ENCODE measurements at regions not wholly inside any gene's neighbourhood (a gene's known extent, or its start where the extent isn't known, plus 50 kb on each side); places are given as distances from the start of the nearest gene placed in this dataset.
"Not testable (repeated sequence)": the region's sequence is repeated elsewhere in the genome, so short reads cannot be mapped to it uniquely, and the experiment has no call there.

DNA sequence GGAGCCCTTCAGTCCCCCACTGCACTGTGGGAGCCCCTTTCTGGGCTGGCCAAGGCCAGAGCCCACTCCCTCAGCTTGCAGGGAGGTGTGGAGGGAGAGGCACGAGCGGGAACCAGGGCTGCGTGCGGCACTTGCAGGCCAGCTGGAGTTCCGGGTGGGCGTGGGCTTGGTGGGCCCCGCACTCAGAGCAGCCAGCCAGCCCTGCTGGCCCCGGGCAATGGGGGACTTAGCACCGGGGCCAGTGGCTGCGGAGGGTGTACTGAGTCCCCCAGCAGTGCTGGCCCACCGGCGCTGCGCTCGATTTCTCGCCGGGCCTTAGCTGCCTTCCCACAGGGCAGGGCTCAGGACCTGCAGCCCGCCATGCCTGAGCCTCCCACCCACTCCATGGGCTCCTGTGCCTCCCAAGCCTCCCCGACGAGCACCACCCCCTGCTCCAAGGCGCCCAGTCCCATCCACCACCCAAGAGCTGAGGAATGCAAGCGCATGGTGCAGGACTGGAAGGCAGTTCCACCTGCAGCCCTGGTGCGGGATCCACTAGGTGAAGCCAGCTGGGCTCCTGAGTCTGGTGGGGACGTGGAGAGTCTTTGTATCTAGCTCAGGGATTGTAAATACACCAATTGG is 776.2 kb downstream of the KCTD8 start:
- not testable (repeated sequence) for H3K36me3 ChIP-seq (ENCODE audit: control insufficient read depth, insufficient read depth, low read length); DNase-seq; H3K27me3 ChIP-seq (ENCODE audit: control insufficient read depth, insufficient read depth, low read length); H3K4me1 ChIP-seq (ENCODE audit: control insufficient read depth, insufficient read depth, low read length); H3K27ac ChIP-seq (ENCODE audit: low read length); H3K4me3 ChIP-seq (ENCODE audit: low read length)
- peaks cover 11% of the 10 kb centered on the region for H3K9me3 ChIP-seq (replicated peaks; ENCODE audit: control insufficient read depth, low read depth, low read length)
- WGBS (ENCODE audit: insufficient coverage): 92% methylated on average over 9 of the region's 23 CpGs

DNA sequence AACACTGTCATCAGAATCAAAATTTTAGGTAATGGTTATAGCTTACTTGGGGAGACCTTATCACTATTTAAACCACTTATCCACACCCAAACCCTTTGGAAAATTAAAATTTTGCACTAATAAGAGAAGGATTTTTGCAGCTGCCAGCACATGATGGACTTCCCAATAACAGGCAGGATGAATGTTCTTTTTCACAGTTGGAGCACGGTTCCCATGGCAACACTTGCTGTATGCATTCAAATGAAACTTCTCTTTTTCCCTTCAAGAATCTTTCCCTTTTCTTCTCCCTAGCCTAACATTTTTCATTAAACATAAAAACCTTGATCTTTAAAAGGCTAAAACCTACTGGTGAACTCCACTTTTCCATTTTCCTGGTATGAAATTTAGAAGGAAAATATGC is 768.2 kb downstream of the KCTD8 start:
- H3K27ac ChIP-seq (ENCODE audit: low read length): no peak overlapping the region
- peak; percentile 1 for DNase-seq
- no peaks in the 10 kb centered on the region for H3K9me3 ChIP-seq (replicated peaks; ENCODE audit: control insufficient read depth, low read depth, low read length)
- no peaks in the 10 kb centered on the region for H3K27me3 ChIP-seq (ENCODE audit: control insufficient read depth, insufficient read depth, low read length)
- no peak overlapping the region for H3K4me3 ChIP-seq (ENCODE audit: low read length)
- no peaks in the 10 kb centered on the region for H3K4me1 ChIP-seq (ENCODE audit: control insufficient read depth, insufficient read depth, low read length)
- WGBS (ENCODE audit: insufficient coverage): 100% methylated on average over 1 of the region's 1 CpG
- no peaks in the 10 kb centered on the region for H3K36me3 ChIP-seq (ENCODE audit: control insufficient read depth, insufficient read depth, low read length)

DNA sequence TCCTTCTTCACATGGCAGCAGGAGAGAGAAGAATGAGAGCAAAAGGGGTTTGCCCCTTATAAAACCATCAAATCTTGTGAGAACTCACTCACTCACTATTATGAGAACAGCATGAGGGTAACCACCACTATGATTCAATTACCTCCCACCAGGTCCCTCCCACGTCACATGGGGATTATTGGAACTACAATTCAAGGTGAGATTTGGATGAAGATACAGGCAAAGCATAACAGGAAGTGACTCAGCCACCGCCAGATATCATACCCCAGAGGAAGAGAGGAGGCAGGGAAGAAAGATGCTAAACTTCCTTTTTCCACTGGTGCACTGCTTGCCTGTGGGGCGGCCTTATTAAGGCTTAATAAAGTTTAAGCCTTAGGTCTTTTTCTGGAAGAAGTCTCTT is 766.1 kb downstream of the KCTD8 start:
- H3K4me3 ChIP-seq (ENCODE audit: low read length): no peak overlapping the region
- H3K4me1 ChIP-seq (ENCODE audit: control insufficient read depth, insufficient read depth, low read length): no peaks in the 10 kb centered on the region
- H3K27ac ChIP-seq (ENCODE audit: low read length): no peak overlapping the region
- DNase-seq: no peak
- no peaks in the 10 kb centered on the region for H3K36me3 ChIP-seq (ENCODE audit: control insufficient read depth, insufficient read depth, low read length)
- no peaks in the 10 kb centered on the region for H3K9me3 ChIP-seq (replicated peaks; ENCODE audit: control insufficient read depth, low read depth, low read length)
- no peaks in the 10 kb centered on the region for H3K27me3 ChIP-seq (ENCODE audit: control insufficient read depth, insufficient read depth, low read length)
- WGBS (ENCODE audit: insufficient coverage): no CpG with 5 or more reads among the region's 3 CpGs

DNA sequence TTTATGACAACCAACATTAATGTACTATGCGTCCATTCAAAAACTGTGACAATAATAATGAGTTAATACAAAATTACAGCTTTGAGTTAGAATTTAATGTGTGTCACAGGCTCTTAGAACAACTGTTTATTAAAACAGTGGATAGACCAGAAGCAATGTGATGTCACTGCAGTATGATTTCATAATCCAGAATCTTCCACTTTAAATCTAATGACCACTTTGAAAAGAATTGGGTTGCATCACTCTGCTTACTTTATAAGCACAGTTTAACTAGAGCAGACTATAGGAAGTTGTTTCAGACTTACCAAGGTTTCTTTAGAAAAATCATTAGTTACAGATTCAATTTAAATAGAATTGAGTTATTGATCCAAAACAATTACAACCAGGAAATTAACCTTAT is 758.5 kb downstream of the KCTD8 start:
- H3K4me1 ChIP-seq (ENCODE audit: control insufficient read depth, insufficient read depth, low read length): no peaks in the 10 kb centered on the region
- H3K9me3 ChIP-seq (replicated peaks; ENCODE audit: control insufficient read depth, low read depth, low read length): no peaks in the 10 kb centered on the region
- no peak for DNase-seq
- no peak overlapping the region for H3K27ac ChIP-seq (ENCODE audit: low read length)
- no peak overlapping the region for H3K4me3 ChIP-seq (ENCODE audit: low read length)
- H3K36me3 ChIP-seq (ENCODE audit: control insufficient read depth, insufficient read depth, low read length): no peaks in the 10 kb centered on the region
- WGBS (ENCODE audit: insufficient coverage): no CpG with 5 or more reads among the region's 1 CpG
- no peaks in the 10 kb centered on the region for H3K27me3 ChIP-seq (ENCODE audit: control insufficient read depth, insufficient read depth, low read length)

DNA sequence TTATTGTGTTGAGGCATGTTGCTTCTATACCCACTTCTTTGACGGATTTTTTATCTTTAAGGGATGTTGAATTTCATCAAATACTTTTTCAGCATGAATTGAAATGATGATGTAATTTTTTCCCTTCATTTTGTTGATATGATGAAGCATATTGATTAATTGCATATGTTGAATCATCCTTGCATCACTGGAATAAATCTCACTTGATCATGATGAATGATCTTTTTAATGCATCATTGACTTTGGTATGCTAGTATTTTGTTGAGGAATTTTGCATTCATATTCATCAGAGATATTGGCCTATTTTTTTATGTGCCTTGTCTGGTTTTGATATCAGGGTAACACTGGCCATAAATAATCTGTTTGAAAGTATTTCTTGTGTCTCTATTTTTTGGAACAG is 754.7 kb downstream of the KCTD8 start:
- Histone ChIP-seq H3K9me3 (replicated peaks; ENCODE audit: control insufficient read depth, low read depth, low read length) (peaks cover 3% of the 10 kb centered on the region), H3K27me3 (ENCODE audit: control insufficient read depth, insufficient read depth, low read length) (no peaks in the 10 kb centered on the region), H3K27ac (ENCODE audit: low read length) (no peak overlapping the region), H3K36me3 (ENCODE audit: control insufficient read depth, insufficient read depth, low read length) (no peaks in the 10 kb centered on the region), H3K4me1 (ENCODE audit: control insufficient read depth, insufficient read depth, low read length) (no peaks in the 10 kb centered on the region), H3K4me3 (ENCODE audit: low read length) (no peak overlapping the region)
- no CpG with 5 or more reads among the region's 1 CpG for WGBS (ENCODE audit: insufficient coverage)
- DNase-seq: no peak

DNA sequence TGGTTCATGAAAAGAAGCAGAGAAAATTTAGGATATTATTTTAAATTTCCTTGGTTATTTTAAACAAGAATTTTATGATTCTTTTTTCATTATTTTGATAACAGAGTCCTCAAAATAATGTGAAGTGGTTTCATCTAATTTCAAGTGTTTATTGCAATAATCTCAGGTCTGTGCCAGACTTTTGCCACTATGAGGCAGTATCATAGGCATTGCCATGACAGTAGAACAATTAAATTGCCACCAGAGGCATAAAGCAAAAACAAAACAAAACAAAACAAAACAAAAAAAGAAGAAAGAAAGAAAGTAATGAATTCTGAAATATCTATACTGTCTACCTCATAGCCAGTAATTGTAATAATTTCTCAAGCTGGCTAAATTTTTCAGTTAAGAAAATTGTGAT is 739.2 kb downstream of the KCTD8 start:
- DNase-seq: no peak

DNA sequence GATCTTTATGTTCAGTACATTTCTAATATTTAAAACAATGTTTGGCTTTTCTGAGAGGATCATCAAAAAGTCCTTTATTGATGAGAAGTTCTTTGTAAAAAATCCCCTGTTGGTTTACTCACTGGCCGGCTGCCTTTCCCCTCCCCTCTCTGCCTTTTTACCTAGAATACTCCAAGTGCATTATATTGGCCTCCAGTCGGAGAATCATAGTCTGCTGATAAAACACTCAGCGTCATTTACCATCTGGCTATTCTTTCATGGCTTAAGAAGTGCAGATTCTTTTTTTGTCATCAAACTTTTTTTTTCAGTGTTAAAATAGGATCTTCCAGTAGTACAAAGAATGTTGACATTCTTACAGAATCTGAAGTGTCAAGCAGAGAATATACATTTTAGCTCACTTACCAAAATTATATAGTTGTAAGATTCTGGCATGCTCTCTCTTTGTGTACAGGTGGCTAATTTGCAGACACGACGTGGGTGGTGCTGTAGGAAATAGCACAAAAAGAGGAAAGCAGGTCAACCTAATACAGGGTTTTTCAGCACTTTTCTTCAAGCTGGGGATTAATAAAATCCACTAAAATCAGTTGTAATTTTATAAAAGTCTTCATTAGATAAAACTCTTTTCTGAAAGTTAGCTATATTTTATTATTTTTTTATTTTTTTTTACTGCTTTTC is 731.8 kb downstream of the KCTD8 start:
- Histone ChIP-seq H3K9me3 (replicated peaks; ENCODE audit: control insufficient read depth, low read depth, low read length) (no peaks in the 10 kb centered on the region), H3K4me1 (ENCODE audit: control insufficient read depth, insufficient read depth, low read length) (no peaks in the 10 kb centered on the region)

More for the DNA sequence above, 739.2 kb downstream of the KCTD8 start:
- H3K4me3 ChIP-seq (ENCODE audit: low read length): no peak overlapping the region
- H3K27me3 ChIP-seq (ENCODE audit: control insufficient read depth, insufficient read depth, low read length): no peaks in the 10 kb centered on the region
- no peaks in the 10 kb centered on the region for H3K4me1 ChIP-seq (ENCODE audit: control insufficient read depth, insufficient read depth, low read length)
- H3K9me3 ChIP-seq (replicated peaks; ENCODE audit: control insufficient read depth, low read depth, low read length): peaks cover 3% of the 10 kb centered on the region
- H3K36me3 ChIP-seq (ENCODE audit: control insufficient read depth, insufficient read depth, low read length): no peaks in the 10 kb centered on the region
- H3K27ac ChIP-seq (ENCODE audit: low read length): no peak overlapping the region

DNA sequence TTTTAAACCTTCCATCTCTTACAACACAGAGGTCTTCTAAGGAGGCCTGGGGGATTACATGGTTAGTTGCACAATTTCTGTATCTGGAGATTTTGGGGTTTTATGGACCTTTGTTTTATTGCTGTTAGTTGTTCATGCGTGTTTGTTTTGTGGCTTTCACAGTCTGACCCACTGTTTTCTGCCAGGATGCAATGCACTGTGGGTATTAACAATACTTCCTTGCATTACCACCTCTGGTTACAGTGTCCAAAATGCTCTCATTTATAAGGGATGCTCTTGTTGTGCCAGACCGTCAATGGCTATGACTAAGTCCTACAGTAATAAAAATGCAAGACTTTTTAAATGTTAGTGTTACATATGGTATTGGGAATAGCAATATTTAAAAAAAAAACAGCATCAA is 730.2 kb downstream of the KCTD8 start:
- no peaks in the 10 kb centered on the region for H3K4me1 ChIP-seq (ENCODE audit: control insufficient read depth, insufficient read depth, low read length)
- no peaks in the 10 kb centered on the region for H3K9me3 ChIP-seq (replicated peaks; ENCODE audit: control insufficient read depth, low read depth, low read length)
- DNase-seq: no peak
- H3K27ac ChIP-seq (ENCODE audit: low read length): no peak overlapping the region
- no CpG with 5 or more reads among the region's 2 CpGs for WGBS (ENCODE audit: insufficient coverage)
- no peak overlapping the region for H3K4me3 ChIP-seq (ENCODE audit: low read length)
- no peaks in the 10 kb centered on the region for H3K36me3 ChIP-seq (ENCODE audit: control insufficient read depth, insufficient read depth, low read length)
- no peaks in the 10 kb centered on the region for H3K27me3 ChIP-seq (ENCODE audit: control insufficient read depth, insufficient read depth, low read length)

More for the DNA sequence above, 731.8 kb downstream of the KCTD8 start:
- peak; percentile 13 for DNase-seq
- Histone ChIP-seq H3K4me3 (ENCODE audit: low read length) (no peak overlapping the region), H3K36me3 (ENCODE audit: control insufficient read depth, insufficient read depth, low read length) (no peaks in the 10 kb centered on the region), H3K27ac (ENCODE audit: low read length) (no peak overlapping the region), H3K27me3 (ENCODE audit: control insufficient read depth, insufficient read depth, low read length) (no peaks in the 10 kb centered on the region)
- no CpG with 5 or more reads among the region's 5 CpGs for WGBS (ENCODE audit: insufficient coverage)

DNA sequence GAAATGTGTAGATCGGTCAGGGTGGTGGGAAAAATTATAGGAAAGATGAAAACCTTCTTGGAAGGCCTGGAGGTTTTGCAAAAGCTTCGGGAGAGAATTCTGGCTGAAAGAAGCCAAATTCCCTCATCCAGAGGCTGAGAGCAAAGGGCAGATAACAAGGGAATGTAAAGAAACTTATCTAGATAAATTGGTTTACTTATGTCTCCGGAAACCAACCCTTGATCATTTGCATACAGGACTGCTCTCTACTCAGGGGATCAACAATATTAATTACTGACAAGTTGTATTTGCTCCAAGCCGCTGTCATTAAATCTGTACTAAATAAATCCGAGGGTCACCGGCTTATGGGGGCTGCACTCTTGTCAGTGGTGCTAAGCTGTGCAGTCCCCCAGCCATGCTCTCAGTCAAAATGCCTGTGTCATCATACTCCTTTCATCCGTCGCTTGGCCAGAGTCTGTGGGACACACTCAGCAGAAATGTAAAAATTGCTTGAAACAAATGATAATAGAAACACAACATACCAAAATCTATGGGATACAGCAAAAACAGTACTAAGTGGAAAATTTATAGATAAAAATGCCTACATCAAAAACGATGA is 715.7 kb downstream of the KCTD8 start:
- Histone ChIP-seq H3K36me3 (ENCODE audit: control insufficient read depth, insufficient read depth, low read length) (no peaks in the 10 kb centered on the region), H3K27ac (ENCODE audit: low read length) (no peak overlapping the region), H3K4me3 (ENCODE audit: low read length) (no peak overlapping the region), H3K27me3 (ENCODE audit: control insufficient read depth, insufficient read depth, low read length) (no peaks in the 10 kb centered on the region), H3K4me1 (ENCODE audit: control insufficient read depth, insufficient read depth, low read length) (no peaks in the 10 kb centered on the region), H3K9me3 (replicated peaks; ENCODE audit: control insufficient read depth, low read depth, low read length) (peaks cover 16% of the 10 kb centered on the region)
- no peak for DNase-seq
- WGBS (ENCODE audit: insufficient coverage): 86% methylated on average over 5 of the region's 9 CpGs

DNA sequence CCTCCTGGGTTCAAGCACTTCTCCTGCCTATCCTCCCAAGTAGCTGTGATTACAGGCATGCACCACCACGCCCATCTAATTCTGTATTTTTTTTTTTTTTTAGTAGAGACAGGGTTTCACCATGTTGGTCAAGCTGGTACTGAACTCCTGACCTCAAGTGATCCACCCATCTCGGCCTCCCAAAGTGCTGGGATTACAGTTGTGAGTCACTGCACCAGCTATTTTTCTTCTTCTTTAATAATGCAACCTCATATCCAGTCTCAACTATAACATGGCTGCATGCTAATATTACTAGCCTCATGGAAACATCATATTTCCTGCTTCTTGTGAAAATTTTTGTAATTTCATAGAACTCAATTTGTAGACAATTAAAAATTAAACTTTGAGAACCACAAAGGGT is 706.5 kb downstream of the KCTD8 start:
- DNase-seq: no peak
- Histone ChIP-seq H3K9me3 (replicated peaks; ENCODE audit: control insufficient read depth, low read depth, low read length) (no peaks in the 10 kb centered on the region), H3K36me3 (ENCODE audit: control insufficient read depth, insufficient read depth, low read length) (no peaks in the 10 kb centered on the region), H3K27me3 (ENCODE audit: control insufficient read depth, insufficient read depth, low read length) (no peaks in the 10 kb centered on the region), H3K4me3 (ENCODE audit: low read length) (no peak overlapping the region), H3K27ac (ENCODE audit: low read length) (no peak overlapping the region), H3K4me1 (ENCODE audit: control insufficient read depth, insufficient read depth, low read length) (no peaks in the 10 kb centered on the region)
- WGBS (ENCODE audit: insufficient coverage): 50% methylated on average over 1 of the region's 2 CpGs

Data from muscle of leg (tissue), 3 donors.